Hematopoietic multipotent progenitor cell treated with erythropoietin and hydrocortisone succinate and interleukin-3 and kit ligand, for 8 days (in vitro differentiated cells): ENCODE measurements at regions not wholly inside any gene's neighbourhood (a gene's known extent, or its start where the extent isn't known, plus 50 kb on each side); places are given as distances from the start of the nearest gene placed in this dataset.
"Not testable (repeated sequence)": the region's sequence is repeated elsewhere in the genome, so short reads cannot be mapped to it uniquely, and the experiment has no call there.

ENCODE experiments used
- DNase-seq: peaks from one replicate; pipeline ENCODE4 v3.0.0-alpha.2; 2015

- DNase-seq, result no peak
Observed at GRCh38 chr17:54524501-54524900, 376.2 kb upstream of the TOM1L1 start.

- DNase-seq, result no peak
Observed at GRCh38 chr17:54527941-54528340, 372.7 kb upstream of the TOM1L1 start.

GRCh38 chr17:54530398-54530797 lies 370.3 kb upstream of the TOM1L1 start:
- no peak for DNase-seq

GRCh38 chr17:54536306-54536705 lies 364.3 kb upstream of the TOM1L1 start:
- no peak for DNase-seq

- no peak for DNase-seq
Observed at GRCh38 chr17:54537656-54538055, 363.0 kb upstream of the TOM1L1 start.

GRCh38 chr17:54544249-54544648 lies 356.4 kb upstream of the TOM1L1 start:
- DNase-seq, result no peak

GRCh38 chr17:54559883-54560282 lies 340.8 kb upstream of the TOM1L1 start:
- no peak for DNase-seq

GRCh38 chr17:54608634-54609155 lies 292.0 kb upstream of the TOM1L1 start:
- no peak for DNase-seq

GRCh38 chr17:54620399-54620978 lies 280.2 kb upstream of the TOM1L1 start:
- DNase-seq, result no peak

- DNase-seq, result no peak
Observed at GRCh38 chr17:54623746-54624145, 276.9 kb upstream of the TOM1L1 start.

GRCh38 chr17:54626146-54626703 lies 274.4 kb upstream of the TOM1L1 start:
- no peak for DNase-seq

- not testable (repeated sequence) for DNase-seq
Observed at GRCh38 chr17:54639426-54639825, 261.2 kb upstream of the TOM1L1 start.

- DNase-seq, result no peak
Observed at GRCh38 chr17:54662978-54663876, 237.4 kb upstream of the TOM1L1 start.

GRCh38 chr17:54666559-54666958 lies 234.1 kb upstream of the TOM1L1 start:
- DNase-seq, result no peak

GRCh38 chr17:54678158-54678557 lies 222.5 kb upstream of the TOM1L1 start:
- no peak for DNase-seq

- DNase-seq, result no peak
Observed at GRCh38 chr17:54680410-54680809, 220.2 kb upstream of the TOM1L1 start.

GRCh38 chr17:54694287-54694887 lies 206.3 kb upstream of the TOM1L1 start:
- DNase-seq, result no peak

GRCh38 chr17:54712798-54713197 lies 187.9 kb upstream of the TOM1L1 start:
- not testable (repeated sequence) for DNase-seq

- DNase-seq, result no peak
Observed at GRCh38 chr17:54718286-54718685, 182.4 kb upstream of the TOM1L1 start.

- DNase-seq, result no peak
Observed at GRCh38 chr17:54727624-54728023, 173.0 kb upstream of the TOM1L1 start.

GRCh38 chr17:54736573-54736972 lies 164.1 kb upstream of the TOM1L1 start:
- no peak for DNase-seq

- DNase-seq, result no peak
Observed at GRCh38 chr17:54738496-54738895, 162.2 kb upstream of the TOM1L1 start.

GRCh38 chr17:54744750-54745149 lies 155.9 kb upstream of the TOM1L1 start:
- DNase-seq, result no peak
